22Rv1 (cell line): ENCODE measurements at regions not wholly inside any gene's neighbourhood (a gene's known extent, or its start where the extent isn't known, plus 50 kb on each side); places are given as distances from the start of the nearest gene placed in this dataset.

ENCODE experiments used
- ZFX ChIP-seq: fragments of 450-650 bp; IDR thresholded peaks from 2 replicates; pipeline ENCODE4 v1.6.1; 2017; ENCODE audit warnings: antibody characterized with exemption, borderline replicate concordance
- TF ChIP-seq, protein P1 (sequence below): fragments of 450-650 bp; IDR thresholded peaks from 2 replicates; pipeline ENCODE4 v1.5.1; 2017; ENCODE audit warnings: mild to moderate bottlenecking

DNA sequence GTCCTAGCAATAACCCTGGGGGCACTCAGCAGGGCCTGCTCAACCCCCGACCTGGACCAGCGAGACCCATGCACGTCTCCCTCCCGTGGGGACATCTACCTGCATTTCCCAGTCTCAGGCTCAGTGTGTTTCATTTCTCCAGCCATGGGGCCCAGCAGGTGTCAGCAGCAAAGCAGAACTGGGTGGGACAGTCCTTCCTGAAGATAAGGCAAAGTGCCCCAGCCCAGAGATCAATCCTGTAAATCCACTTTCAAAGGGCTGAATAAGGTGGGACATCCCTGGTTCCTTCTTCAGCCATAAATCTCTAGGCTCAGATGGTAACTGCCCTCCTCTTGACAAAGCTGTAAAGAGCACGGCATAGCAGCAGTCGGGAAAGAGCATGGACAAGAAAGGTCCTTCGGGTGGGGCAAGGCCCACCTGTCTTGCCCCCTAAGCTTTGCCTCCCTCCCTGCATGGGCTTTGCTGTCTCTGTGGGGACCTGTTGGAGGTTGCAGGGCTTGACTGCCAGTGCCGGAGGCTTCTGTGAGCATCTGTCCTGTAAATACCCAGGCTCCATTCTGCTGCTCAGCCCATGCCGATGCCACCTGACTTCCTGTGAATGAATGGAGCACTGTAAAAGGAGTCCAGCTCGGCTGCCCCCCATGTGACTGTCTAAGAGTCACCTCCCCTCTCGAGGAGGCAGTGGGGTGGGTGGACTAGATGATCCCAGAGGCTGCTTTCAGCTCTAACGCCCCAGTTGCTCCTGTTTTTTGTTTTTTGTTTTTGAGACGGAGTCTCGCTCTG, 84.8 kb upstream of the TBC1D3K start:
- TF ChIP-seq, protein P1, sequence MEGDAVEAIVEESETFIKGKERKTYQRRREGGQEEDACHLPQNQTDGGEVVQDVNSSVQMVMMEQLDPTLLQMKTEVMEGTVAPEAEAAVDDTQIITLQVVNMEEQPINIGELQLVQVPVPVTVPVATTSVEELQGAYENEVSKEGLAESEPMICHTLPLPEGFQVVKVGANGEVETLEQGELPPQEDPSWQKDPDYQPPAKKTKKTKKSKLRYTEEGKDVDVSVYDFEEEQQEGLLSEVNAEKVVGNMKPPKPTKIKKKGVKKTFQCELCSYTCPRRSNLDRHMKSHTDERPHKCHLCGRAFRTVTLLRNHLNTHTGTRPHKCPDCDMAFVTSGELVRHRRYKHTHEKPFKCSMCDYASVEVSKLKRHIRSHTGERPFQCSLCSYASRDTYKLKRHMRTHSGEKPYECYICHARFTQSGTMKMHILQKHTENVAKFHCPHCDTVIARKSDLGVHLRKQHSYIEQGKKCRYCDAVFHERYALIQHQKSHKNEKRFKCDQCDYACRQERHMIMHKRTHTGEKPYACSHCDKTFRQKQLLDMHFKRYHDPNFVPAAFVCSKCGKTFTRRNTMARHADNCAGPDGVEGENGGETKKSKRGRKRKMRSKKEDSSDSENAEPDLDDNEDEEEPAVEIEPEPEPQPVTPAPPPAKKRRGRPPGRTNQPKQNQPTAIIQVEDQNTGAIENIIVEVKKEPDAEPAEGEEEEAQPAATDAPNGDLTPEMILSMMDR = no peak
- no peak for TF ChIP-seq ZFX
